MM.1S (cell line): ENCODE measurements at regions not wholly inside any gene's neighbourhood (a gene's known extent, or its start where the extent isn't known, plus 50 kb on each side); places are given as distances from the start of the nearest gene placed in this dataset.

Source experiments
- DNase-seq: peaks from one replicate; pipeline ENCODE4 v3.0.0-alpha.2; 2015
- H2AFZ ChIP-seq: fragments of 300-600 bp; sonication (generic); 2 replicates; pipeline ENCODE4 v1.6.0; 2016; ENCODE audit warnings: antibody characterized with exemption, low read length
- H3F3A ChIP-seq: fragments of 300-600 bp; sonication (generic); 2 replicates; pipeline ENCODE4 v1.6.1; 2016; ENCODE audit warnings: mild to moderate bottlenecking, antibody characterized with exemption, low read length, moderate library complexity, mixed read lengths; ENCODE audit not compliant: insufficient read depth
- H3K27ac ChIP-seq: fragments of 300-600 bp; sonication (generic); 2 replicates; pipeline ENCODE4 v1.5.1; 2016; ENCODE audit warnings: mild to moderate bottlenecking, low read length
- H3K27me3 ChIP-seq: fragments of 300-600 bp; sonication (generic); replicated peaks from 2 replicates; pipeline ENCODE4 v1.6.0; 2016; ENCODE audit warnings: low read length; ENCODE audit not compliant: insufficient read depth
- H3K36me3 ChIP-seq: fragments of 300-600 bp; sonication (generic); replicated peaks from 2 replicates; pipeline ENCODE4 v1.6.1; 2016; ENCODE audit warnings: mild to moderate bottlenecking, low read length, mixed read lengths; ENCODE audit not compliant: insufficient read depth
- H3K4me1 ChIP-seq: fragments of 300-600 bp; sonication (generic); 2 replicates; pipeline ENCODE4 v1.6.1; 2016; ENCODE audit warnings: low read length, mixed read lengths
- H3K4me2 ChIP-seq: fragments of 300-600 bp; sonication (generic); 2 replicates; pipeline ENCODE4 v1.6.0; 2016; ENCODE audit warnings: low read depth, low read length
- H3K4me3 ChIP-seq: fragments of 300-600 bp; sonication (generic); 2 replicates; pipeline ENCODE4 v1.5.1; 2016; ENCODE audit warnings: low read length, mixed read lengths
- H3K79me2 ChIP-seq: fragments of 300-600 bp; sonication (generic); 2 replicates; pipeline ENCODE4 v1.6.1; 2016; ENCODE audit warnings: mixed run types, low read length, mixed read lengths
- H3K9ac ChIP-seq: fragments of 300-600 bp; sonication (generic); 2 replicates; pipeline ENCODE4 v1.6.1; 2016; ENCODE audit warnings: low read length, mixed read lengths
- H3K9me2 ChIP-seq: fragments of 300-600 bp; sonication (generic); replicated peaks from 2 replicates; pipeline ENCODE4 v1.6.1; 2016; ENCODE audit warnings: mild to moderate bottlenecking, low read length, mixed read lengths; ENCODE audit not compliant: insufficient read depth
- H3K9me3 ChIP-seq: fragments of 300-600 bp; sonication (generic); replicated peaks from 2 replicates; pipeline ENCODE4 v1.6.1; 2016; ENCODE audit warnings: mild to moderate bottlenecking, low read length, mixed read lengths; ENCODE audit not compliant: insufficient read depth
- H4K20me1 ChIP-seq: fragments of 300-600 bp; sonication (generic); 2 replicates; pipeline ENCODE4 v1.6.1; 2016; ENCODE audit warnings: mild to moderate bottlenecking, low read length, moderate library complexity, mixed read lengths; ENCODE audit not compliant: insufficient read depth
- EZH2 ChIP-seq: fragments of 300-600 bp; sonication (generic); optimal IDR thresholded peaks from 2 replicates; pipeline ENCODE3; 2017; ENCODE audit warnings: low read depth, mild to moderate bottlenecking, antibody characterized with exemption, low read length, mixed read lengths
- EZH2phosphoT487 ChIP-seq: fragments of 300-600 bp; sonication (generic); IDR thresholded peaks from 2 replicates; pipeline ENCODE4 v1.6.1; 2018; ENCODE audit warnings: antibody characterized with exemption, low read length
- TF ChIP-seq, protein P1 (sequence below): fragments of 300-600 bp; sonication (generic); IDR thresholded peaks from 2 replicates; pipeline ENCODE4 v1.5.1; 2016; ENCODE audit warnings: antibody characterized with exemption, low read length, mixed read lengths

DNA sequence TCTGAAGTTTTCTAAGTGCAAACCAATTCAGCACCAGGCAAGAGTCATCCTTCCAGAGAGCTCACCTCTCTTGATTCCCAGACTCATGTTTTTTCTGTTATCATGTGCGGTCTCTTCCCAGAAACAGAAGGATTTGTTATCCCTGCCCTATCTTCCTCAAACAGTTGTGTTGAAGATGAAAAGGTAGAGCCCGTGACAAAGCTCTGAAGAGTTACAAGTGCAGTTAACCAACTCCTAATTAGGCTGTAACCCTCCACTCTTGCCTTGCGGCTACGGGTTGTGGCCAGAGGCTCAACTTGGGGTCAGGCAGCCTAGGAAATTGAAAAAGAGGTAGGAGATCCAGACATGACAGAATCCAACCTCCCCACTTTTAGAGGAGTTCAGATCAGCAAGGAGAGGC, 76.2 kb upstream of the CADM1 start:
- Histone ChIP-seq H3K27ac (no peak overlapping the region), H4K20me1 (no peaks in the 10 kb centered on the region), H3F3A (no peaks in the 10 kb centered on the region), H3K4me2 (no peak overlapping the region), H3K4me1 (no peaks in the 10 kb centered on the region), H3K9ac (no peak overlapping the region), H2AFZ (no peak overlapping the region), H3K9me3 (no peaks in the 10 kb centered on the region), H3K4me3 (no peak overlapping the region), H3K9me2 (no peaks in the 10 kb centered on the region), H3K36me3 (no peaks in the 10 kb centered on the region), H3K27me3 (no peaks in the 10 kb centered on the region), H3K79me2 (no peaks in the 10 kb centered on the region)
- TF ChIP-seq EZH2 (no peak), EZH2phosphoT487 (no peak)
- TF ChIP-seq, protein P1, sequence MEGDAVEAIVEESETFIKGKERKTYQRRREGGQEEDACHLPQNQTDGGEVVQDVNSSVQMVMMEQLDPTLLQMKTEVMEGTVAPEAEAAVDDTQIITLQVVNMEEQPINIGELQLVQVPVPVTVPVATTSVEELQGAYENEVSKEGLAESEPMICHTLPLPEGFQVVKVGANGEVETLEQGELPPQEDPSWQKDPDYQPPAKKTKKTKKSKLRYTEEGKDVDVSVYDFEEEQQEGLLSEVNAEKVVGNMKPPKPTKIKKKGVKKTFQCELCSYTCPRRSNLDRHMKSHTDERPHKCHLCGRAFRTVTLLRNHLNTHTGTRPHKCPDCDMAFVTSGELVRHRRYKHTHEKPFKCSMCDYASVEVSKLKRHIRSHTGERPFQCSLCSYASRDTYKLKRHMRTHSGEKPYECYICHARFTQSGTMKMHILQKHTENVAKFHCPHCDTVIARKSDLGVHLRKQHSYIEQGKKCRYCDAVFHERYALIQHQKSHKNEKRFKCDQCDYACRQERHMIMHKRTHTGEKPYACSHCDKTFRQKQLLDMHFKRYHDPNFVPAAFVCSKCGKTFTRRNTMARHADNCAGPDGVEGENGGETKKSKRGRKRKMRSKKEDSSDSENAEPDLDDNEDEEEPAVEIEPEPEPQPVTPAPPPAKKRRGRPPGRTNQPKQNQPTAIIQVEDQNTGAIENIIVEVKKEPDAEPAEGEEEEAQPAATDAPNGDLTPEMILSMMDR: no peak
- DNase-seq: no peak

DNA sequence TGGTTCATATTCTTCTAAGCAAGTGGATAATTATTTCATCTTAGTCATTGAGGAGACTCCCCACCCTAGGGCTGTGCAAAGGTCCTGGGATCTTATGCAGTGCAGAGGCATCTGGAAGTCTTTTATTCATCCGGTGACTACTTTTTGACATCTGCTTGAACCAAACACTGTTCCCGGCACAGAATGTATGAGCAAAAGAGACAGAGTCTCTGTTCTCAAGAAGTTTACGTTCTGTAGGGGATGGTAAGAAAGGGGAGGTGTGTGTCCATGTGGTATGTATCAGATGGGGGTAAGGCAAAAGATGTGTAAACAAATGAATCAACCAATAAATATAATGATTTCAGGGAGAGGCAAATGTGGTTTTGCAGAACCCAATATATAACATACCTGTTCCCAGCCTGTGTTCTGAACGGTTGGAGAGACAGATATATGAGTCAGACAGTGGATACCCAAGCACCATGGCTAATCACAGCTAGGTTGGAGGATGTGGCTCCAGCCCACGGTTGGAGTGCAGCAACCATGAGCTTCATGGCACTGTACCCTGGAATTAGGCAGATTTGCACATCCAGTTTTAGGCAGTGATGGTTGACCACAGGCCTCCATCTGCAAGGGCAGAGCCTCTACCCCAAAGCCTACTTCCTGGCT, 75.1 kb upstream of the CADM1 start:
- Histone ChIP-seq H3K4me1 (no peaks in the 10 kb centered on the region), H3F3A (no peaks in the 10 kb centered on the region), H3K4me2 (no peak overlapping the region), H3K27ac (no peak overlapping the region), H2AFZ (no peak overlapping the region), H3K4me3 (no peak overlapping the region), H3K36me3 (no peaks in the 10 kb centered on the region), H3K9me2 (no peaks in the 10 kb centered on the region), H3K9ac (no peak overlapping the region), H3K9me3 (no peaks in the 10 kb centered on the region), H3K79me2 (no peaks in the 10 kb centered on the region), H4K20me1 (no peaks in the 10 kb centered on the region), H3K27me3 (no peaks in the 10 kb centered on the region)
- no peak for DNase-seq
- TF ChIP-seq EZH2 (no peak), EZH2phosphoT487 (no peak)

DNA sequence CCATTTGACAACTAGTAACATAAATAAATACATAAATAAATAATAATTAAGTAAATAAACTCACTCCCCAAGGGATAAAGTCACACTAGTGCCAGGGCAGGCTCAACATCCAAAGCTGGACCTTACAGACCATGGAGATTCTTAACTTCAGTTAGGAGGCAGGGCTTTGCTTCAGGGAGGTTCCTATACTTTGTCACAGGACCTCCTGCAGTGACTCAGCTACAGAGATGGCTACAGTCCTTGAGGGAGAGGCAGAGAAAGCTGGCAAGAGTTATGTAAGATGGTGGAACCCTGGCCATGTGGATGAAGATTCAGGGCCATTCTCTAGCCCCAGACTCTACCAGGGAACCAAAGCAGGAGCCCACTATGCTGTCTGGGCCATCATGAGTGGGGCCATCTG, 74.1 kb upstream of the CADM1 start:
- Histone ChIP-seq H3K4me1 (no peaks in the 10 kb centered on the region), H3K9me2 (no peaks in the 10 kb centered on the region), H3K9ac (no peak overlapping the region), H2AFZ (no peak overlapping the region), H4K20me1 (no peaks in the 10 kb centered on the region), H3K27ac (no peak overlapping the region), H3F3A (no peaks in the 10 kb centered on the region), H3K4me3 (no peak overlapping the region), H3K79me2 (no peaks in the 10 kb centered on the region), H3K27me3 (no peaks in the 10 kb centered on the region), H3K4me2 (no peak overlapping the region), H3K9me3 (no peaks in the 10 kb centered on the region), H3K36me3 (no peaks in the 10 kb centered on the region)
- DNase-seq: no peak
- TF ChIP-seq, protein P1: no peak
- TF ChIP-seq EZH2 (no peak), EZH2phosphoT487 (no peak)

DNA sequence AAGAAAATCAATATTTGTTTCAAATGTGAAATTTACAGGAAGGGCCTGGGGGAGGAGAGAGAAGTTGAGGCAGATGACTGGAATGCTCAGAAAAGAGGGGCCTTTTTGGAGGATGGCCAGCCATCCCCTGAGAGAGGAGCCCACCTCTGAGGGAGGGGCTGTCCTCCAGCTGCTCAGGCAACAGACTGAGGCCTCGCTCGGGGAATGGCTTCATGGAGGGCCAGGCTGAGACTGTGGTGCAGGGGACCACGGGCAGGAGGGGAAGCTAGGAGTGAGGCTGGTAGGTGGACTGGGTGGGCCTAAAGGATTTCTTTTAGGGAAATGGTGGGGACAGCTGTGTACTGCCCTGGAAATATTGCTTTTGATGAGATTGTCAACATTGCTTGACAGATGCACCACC, 73.5 kb upstream of the CADM1 start:
- Histone ChIP-seq H3K4me3 (no peak overlapping the region), H3K27ac (no peak overlapping the region), H3K9me2 (no peaks in the 10 kb centered on the region), H2AFZ (no peak overlapping the region), H3K9ac (no peak overlapping the region), H3K36me3 (no peaks in the 10 kb centered on the region), H3K4me2 (no peak overlapping the region), H3K4me1 (no peaks in the 10 kb centered on the region), H3K27me3 (no peaks in the 10 kb centered on the region), H3F3A (no peaks in the 10 kb centered on the region), H3K9me3 (no peaks in the 10 kb centered on the region), H4K20me1 (no peaks in the 10 kb centered on the region), H3K79me2 (no peaks in the 10 kb centered on the region)
- no peak for TF ChIP-seq EZH2
- TF ChIP-seq EZH2phosphoT487: no peak
- TF ChIP-seq, protein P1: no peak
- no peak for DNase-seq
